Heart left ventricle (tissue), 16 donors: ENCODE measurements at regions not wholly inside any gene's neighbourhood (a gene's known extent, or its start where the extent isn't known, plus 50 kb on each side); places are given as distances from the start of the nearest gene placed in this dataset.

Experiments used
- ATAC-seq, 4 donors: fragments of 200-7000 bp; cut with Tn5 transposase; one replicate each; pipeline ENCODE4 v1.9.1; 2020 to 2022; ENCODE audit warnings: moderate library complexity in 4 of 4, mild to moderate bottlenecking in 3 of 4, moderate number of reproducible peaks in 1 of 4
- DNase-seq, 5 donors: peaks; one replicate each; pipeline ENCODE4 v3.0.0-alpha.2; 2020
- H3K27ac ChIP-seq, 12 donors: fragments of 200-600 bp; sonication (generic) in 4 of 12; one replicate each; pipeline versions ENCODE4 v1.5.0 to v1.8.0; 2016 to 2022; ENCODE audit warnings: mild to moderate bottlenecking in 2 of 12
- H3K27me3 ChIP-seq, 9 donors: fragments of 200-600 bp; sonication (generic) in 2 of 9; one replicate each; pipeline versions ENCODE4 v1.5.1 to v1.8.0; 2016 to 2022; ENCODE audit warnings: mild to moderate bottlenecking in 3 of 9
- H3K36me3 ChIP-seq, 9 donors: fragments of 200-600 bp; sonication (generic) in 2 of 9; one replicate each; pipeline versions ENCODE4 v1.5.0 to v1.8.0; 2018 to 2022; ENCODE audit warnings: mild to moderate bottlenecking in 2 of 9
- H3K4me1 ChIP-seq, 12 donors: fragments of 200-600 bp; sonication (generic) in 4 of 12; one replicate each; pipeline versions ENCODE4 v1.5.0 to v1.8.0; 2016 to 2022; ENCODE audit warnings: mild to moderate bottlenecking in 3 of 12
- H3K4me3 ChIP-seq, 12 donors: fragments of 200-600 bp; sonication (generic) in 4 of 12; one replicate each; pipeline versions ENCODE4 v1.5.0 to v1.8.0; 2017 to 2022; ENCODE audit warnings: mild to moderate bottlenecking in 9 of 12, moderate library complexity in 4 of 12
- H3K9me3 ChIP-seq, 12 donors: fragments of 200-600 bp; sonication (generic) in 4 of 12; one replicate each; pipeline versions ENCODE4 v1.5.0 to v1.8.0; 2016 to 2022; ENCODE audit warnings: mild to moderate bottlenecking in 1 of 12
- POLR2A ChIP-seq, 2 donors: fragments of 450-650 bp; IDR thresholded peaks; one replicate each; pipeline ENCODE4 v1.6.1; 2017; ENCODE audit warnings: antibody characterized with exemption in 2 of 2, mild to moderate bottlenecking in 2 of 2, moderate library complexity in 2 of 2
- WGBS, 4 donors: extraction: QIAGEN DNeasy Blood & Tissue Kit in 2 of 4; methylation state at CpG; one replicate each; pipeline versions ENCODE4 v1.1.5 to v1.1.7; 2013 to 2018; 5-methylcytosine and 5-hydroxymethylcytosine counted together
- intact Hi-C, 10 donors: fragments of 100-400 bp; cut with DNase I; formaldehyde crosslinking; loops; one replicate each; pipeline versions ENCODE4 v1.11.1 to v1.14.2; 2022
- TF ChIP-seq, protein P1 (sequence below), 12 donors: fragments of 200-600 bp; sonication (generic) in 4 of 12; IDR thresholded peaks; one replicate each; pipeline versions ENCODE4 v1.5.0 to v1.8.0; 2018 to 2022; ENCODE audit warnings: antibody characterized with exemption in 12 of 12, mild to moderate bottlenecking in 5 of 12
- donor health status: ischemic (EF 13 %, LVEDD 7.1; RV severe dilation, severe dysfunction).
- donor health status: healthy with polysubstance abuse.
- donor health status: DM: no; HTN: yes; CAD: no.
- donor health status: DM: no; HTN: no; CAD: no.
- donor health status: ischemic (EF 25% LVEDD 6.9; RV normal size, moderate dysfunction).
- donor health status: ischemic (EF 25% LVEDD 5.7; RV mildly dilated, moderate dysfunction).
- donor health status: healthy.
- donor health status: DM: yes; HTN: yes; CAD: no.
- donor health status: ischemic (EF 35%, LVEDD 5.7; RV mildly dilated, moderate dysfunction).
- donor health status: nonischemic (EF 11% LVEDD 7.7; RV severe dilation, severe dysfunction).
- donor health status: DM: yes; HTN: yes; CAD: no.
- donor health status: PGD.
- donor health status: ischemic (EF 29% LVEDD 5.4; RV normal size, mild dysfunction).
- donor health status: nonischemic (EF 23%, LVEDD 6.1; RV moderate dilation, normal function).

GRCh38 chr2:220533485-220533884 lies 906.1 kb downstream of the SLC4A3 start:
- intact Hi-C loops: no loop called here
- Histone ChIP-seq H3K4me3 (no peak overlapping the region), H3K9me3 (peaks cover 0 to 17% (median 2%) of the 10 kb centered on the region in 12 donors), H3K27ac (no peak overlapping the region), H3K27me3 (no peaks in the 10 kb centered on the region), H3K36me3 (no peaks in the 10 kb centered on the region), H3K4me1 (peaks cover 0 to 4% (median 0%) of the 10 kb centered on the region in 12 donors)
- DNase-seq (no peak), ATAC-seq (no peak)
- WGBS, 4 donors: 52 to 68% (median 66%) methylated on average over 2 of the region's 2 CpGs
- TF ChIP-seq, protein P1, sequence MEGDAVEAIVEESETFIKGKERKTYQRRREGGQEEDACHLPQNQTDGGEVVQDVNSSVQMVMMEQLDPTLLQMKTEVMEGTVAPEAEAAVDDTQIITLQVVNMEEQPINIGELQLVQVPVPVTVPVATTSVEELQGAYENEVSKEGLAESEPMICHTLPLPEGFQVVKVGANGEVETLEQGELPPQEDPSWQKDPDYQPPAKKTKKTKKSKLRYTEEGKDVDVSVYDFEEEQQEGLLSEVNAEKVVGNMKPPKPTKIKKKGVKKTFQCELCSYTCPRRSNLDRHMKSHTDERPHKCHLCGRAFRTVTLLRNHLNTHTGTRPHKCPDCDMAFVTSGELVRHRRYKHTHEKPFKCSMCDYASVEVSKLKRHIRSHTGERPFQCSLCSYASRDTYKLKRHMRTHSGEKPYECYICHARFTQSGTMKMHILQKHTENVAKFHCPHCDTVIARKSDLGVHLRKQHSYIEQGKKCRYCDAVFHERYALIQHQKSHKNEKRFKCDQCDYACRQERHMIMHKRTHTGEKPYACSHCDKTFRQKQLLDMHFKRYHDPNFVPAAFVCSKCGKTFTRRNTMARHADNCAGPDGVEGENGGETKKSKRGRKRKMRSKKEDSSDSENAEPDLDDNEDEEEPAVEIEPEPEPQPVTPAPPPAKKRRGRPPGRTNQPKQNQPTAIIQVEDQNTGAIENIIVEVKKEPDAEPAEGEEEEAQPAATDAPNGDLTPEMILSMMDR (IDR thresholded peaks at IDR 0.05): peak in 2 of 12 donors; percentile 3 to 8
- TF ChIP-seq POLR2A (IDR thresholded peaks at IDR 0.05): no peak

DNA sequence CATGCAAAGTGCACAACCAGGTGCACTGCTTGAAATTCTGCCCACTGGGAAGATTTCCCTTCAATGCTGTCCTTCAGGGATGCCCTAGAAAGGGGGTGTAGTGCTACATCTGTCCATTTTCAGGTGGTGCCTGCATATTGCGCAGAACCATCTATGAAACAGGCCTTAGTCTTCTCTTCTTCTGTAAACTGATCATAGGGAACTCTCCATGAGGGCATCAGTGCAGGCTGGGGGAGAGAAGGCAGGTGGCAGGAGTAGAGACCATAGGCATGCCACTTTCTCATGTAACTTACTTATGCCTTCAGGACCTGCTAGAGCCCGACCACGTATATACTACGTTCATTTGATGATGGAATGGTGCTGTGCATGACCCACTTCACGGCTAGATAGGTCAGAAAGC lies 912.1 kb downstream of the SLC4A3 start:
- 63 to 78% (median 70%) methylated on average over 5 of the region's 5 CpGs for WGBS, 4 donors
- no peak for DNase-seq
- no peak overlapping the region for H3K4me3 ChIP-seq
- ATAC-seq: no peak
- TF ChIP-seq, protein P1 (IDR thresholded peaks at IDR 0.05): no peak
- TF ChIP-seq POLR2A (IDR thresholded peaks at IDR 0.05): no peak
- no peak overlapping the region for H3K27ac ChIP-seq
- no peaks in the 10 kb centered on the region for H3K36me3 ChIP-seq
- H3K9me3 ChIP-seq: peaks cover 0 to 21% (median 0%) of the 10 kb centered on the region in 12 donors
- H3K4me1 ChIP-seq: no peaks in the 10 kb centered on the region
- intact Hi-C loops: no loop called here
- no peaks in the 10 kb centered on the region for H3K27me3 ChIP-seq

- intact Hi-C loops: no loop called here
- peaks cover 0 to 12% (median 0%) of the 10 kb centered on the region in 12 donors for H3K9me3 ChIP-seq
- TF ChIP-seq, protein P1 (IDR thresholded peaks at IDR 0.05): no peak
- TF ChIP-seq POLR2A (IDR thresholded peaks at IDR 0.05): no peak
- no peaks in the 10 kb centered on the region for H3K36me3 ChIP-seq
- DNase-seq (no peak), ATAC-seq (no peak)
- H3K4me1 ChIP-seq: no peaks in the 10 kb centered on the region
- H3K4me3 ChIP-seq: no peak overlapping the region
- WGBS, 4 donors: 69 to 78% (median 73%) methylated on average over 1 of the region's 1 CpG
- no peak overlapping the region for H3K27ac ChIP-seq
- no peaks in the 10 kb centered on the region for H3K27me3 ChIP-seq
Measured at GRCh38 chr2:220544049-220544448, 916.6 kb downstream of the SLC4A3 start.

- ATAC-seq (no peak), DNase-seq (no peak)
- H3K4me1 ChIP-seq: no peaks in the 10 kb centered on the region
- H3K27ac ChIP-seq: no peak overlapping the region
- intact Hi-C loops: no loop called here
- no peaks in the 10 kb centered on the region for H3K9me3 ChIP-seq
- no peak overlapping the region for H3K4me3 ChIP-seq
- WGBS, 4 donors: 90 to 94% (median 94%) methylated on average over 2 of the region's 2 CpGs
- no peaks in the 10 kb centered on the region for H3K27me3 ChIP-seq
- TF ChIP-seq, protein P1 (IDR thresholded peaks at IDR 0.05): no peak
- no peak for TF ChIP-seq POLR2A (IDR thresholded peaks at IDR 0.05)
- no peaks in the 10 kb centered on the region for H3K36me3 ChIP-seq
Measured at GRCh38 chr2:220550995-220551700, 923.7 kb downstream of the SLC4A3 start.
